K562 (cell line): ENCODE measurements at regions not wholly inside any gene's neighbourhood (a gene's known extent, or its start where the extent isn't known, plus 50 kb on each side); places are given as distances from the start of the nearest gene placed in this dataset.

Source experiments
- ATF3 ChIP-seq, 2 experiments: fragments of 450-650 bp in 1 of 2; sonication (generic) in 1 of 2; formaldehyde crosslinking in 1 of 2; IDR thresholded peaks in 1 of 2; conservative IDR thresholded peaks in 1 of 2; 2 replicates each; pipeline versions ENCODE4 v1.6.1 to v1.8.1; 2016 to 2023; ENCODE audit warnings: mild to moderate bottlenecking in 2 of 2, moderate library complexity in 2 of 2, inconsistent platforms in 1 of 2, missing genetic modification reagents in 1 of 2
- BACH1 ChIP-seq: fragments of 200-800 bp; sonication (Bioruptor generic); IDR thresholded peaks from 2 replicates; pipeline ENCODE4 v1.6.1; 2016; ENCODE audit warnings: missing genetic modification characterization, missing compliant biosample characterization
- DACH1 ChIP-seq: fragments of 450-650 bp; IDR thresholded peaks from 2 replicates; pipeline ENCODE4 v1.6.1; 2018; ENCODE audit not compliant: partially characterized antibody
- DPF2 ChIP-seq: fragments of 450-650 bp; IDR thresholded peaks from 2 replicates; pipeline ENCODE4 v1.6.1; 2016
- ELK1 ChIP-seq: sonication (generic); formaldehyde crosslinking; IDR thresholded peaks from 2 replicates; pipeline ENCODE4 v1.8.1; 2022; ENCODE audit warnings: missing genetic modification reagents
- HBP1 ChIP-seq: fragments of 450-650 bp; formaldehyde crosslinking; IDR thresholded peaks from 2 replicates; pipeline ENCODE4 v1.4.0; 2022; ENCODE audit warnings: missing genetic modification characterization
- MYNN ChIP-seq, 2 experiments: sonication (generic); formaldehyde crosslinking in 1 of 2; IDR thresholded peaks; 2 replicates each; pipeline versions ENCODE4 v1.5.0 to v1.6.1; 2016 to 2020; ENCODE audit warnings: antibody characterized with exemption in 1 of 2, missing genetic modification reagents in 1 of 2
- NFATC3 ChIP-seq: fragments of 450-650 bp; IDR thresholded peaks from 2 replicates; pipeline ENCODE4 v1.6.1; 2017; ENCODE audit warnings: mild to moderate bottlenecking
- NFE2 ChIP-seq: IDR thresholded peaks from 2 replicates; pipeline ENCODE4 v1.6.1; 2014; ENCODE audit warnings: antibody characterized with exemption, low read depth
- NR3C1 ChIP-seq: sonication (generic); formaldehyde crosslinking; IDR thresholded peaks from 2 replicates; pipeline ENCODE4 v1.8.1; 2022; ENCODE audit warnings: missing genetic modification reagents
- RBM39 ChIP-seq: fragments of 200-400 bp; formaldehyde crosslinking; optimal IDR thresholded peaks from 2 replicates; pipeline ENCODE3; 2018; ENCODE audit warnings: low read depth, low read length
- TFE3 ChIP-seq: fragments of 450-650 bp; formaldehyde crosslinking; IDR thresholded peaks from 2 replicates; pipeline ENCODE4 v1.4.0; 2020; ENCODE audit warnings: mild to moderate bottlenecking, mixed read lengths
- TSC22D4 ChIP-seq: fragments of 450-650 bp; IDR thresholded peaks from 2 replicates; pipeline ENCODE4 v1.6.1; 2016; ENCODE audit warnings: missing genetic modification characterization, missing biosample characterization, control low read depth
- ZNF324 ChIP-seq: fragments of 250-450 bp; sonication (Bioruptor Pico); IDR thresholded peaks from 2 replicates; pipeline ENCODE4 v1.4.0; 2020; ENCODE audit warnings: mild to moderate bottlenecking
- ZNF707 ChIP-seq: fragments of 250-450 bp; sonication (Bioruptor Pico); conservative IDR thresholded peaks from 2 replicates; pipeline ENCODE4 v1.8.0; 2022; ENCODE audit warnings: inconsistent platforms, mild to moderate bottlenecking, moderate library complexity
- TF ChIP-seq, protein P1 (sequence below): IDR thresholded peaks from 3 replicates; pipeline ENCODE4 v1.6.1; 2011; ENCODE audit warnings: borderline replicate concordance, mild to moderate bottlenecking, moderate library complexity; ENCODE audit not compliant: insufficient read length; ENCODE audit errors: extremely low read depth
- TF ChIP-seq, protein P2 (sequence below): fragments of 250-450 bp; sonication (Bioruptor Pico); IDR thresholded peaks from 2 replicates; pipeline ENCODE4 v1.9.0; 2021; ENCODE audit warnings: mild to moderate bottlenecking, inconsistent platforms

DNA sequence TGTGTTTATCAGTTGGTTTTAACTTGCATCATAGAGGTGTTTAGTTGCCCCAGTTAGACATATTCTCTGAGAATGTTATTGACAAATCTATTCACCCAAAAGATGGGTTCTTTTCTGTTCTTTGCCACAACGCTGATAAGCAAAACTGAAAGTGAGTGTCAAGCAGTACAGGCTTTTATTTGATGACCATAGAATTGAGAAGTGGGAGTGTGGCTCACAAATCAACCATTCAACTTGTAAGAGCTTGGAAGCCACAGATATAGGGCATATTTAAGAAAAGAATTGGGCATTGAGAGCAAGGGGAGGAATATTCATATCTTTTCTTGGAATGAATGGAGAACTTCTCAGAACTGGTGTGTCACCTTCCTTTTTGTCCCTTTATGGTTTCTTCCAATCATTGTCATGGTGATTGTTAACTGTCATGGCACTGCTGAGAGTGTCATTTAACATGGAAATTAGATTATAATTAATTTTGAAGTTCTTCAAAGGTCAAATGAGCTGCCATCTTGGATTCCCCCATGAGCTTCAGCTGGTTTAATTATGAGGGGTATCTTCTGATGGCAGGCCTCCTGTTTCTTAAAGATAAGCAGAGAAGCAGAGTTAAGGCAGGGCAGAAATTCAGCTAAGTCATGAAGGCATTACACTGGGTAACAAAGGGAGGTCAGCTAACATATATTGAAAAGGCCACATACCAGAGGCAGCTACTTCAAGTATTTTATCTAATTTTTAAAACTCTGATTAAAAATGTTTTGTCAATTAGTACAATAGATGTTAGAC, 254.0 kb upstream of the HTR1E start (continued):
- TF ChIP-seq, protein P1, sequence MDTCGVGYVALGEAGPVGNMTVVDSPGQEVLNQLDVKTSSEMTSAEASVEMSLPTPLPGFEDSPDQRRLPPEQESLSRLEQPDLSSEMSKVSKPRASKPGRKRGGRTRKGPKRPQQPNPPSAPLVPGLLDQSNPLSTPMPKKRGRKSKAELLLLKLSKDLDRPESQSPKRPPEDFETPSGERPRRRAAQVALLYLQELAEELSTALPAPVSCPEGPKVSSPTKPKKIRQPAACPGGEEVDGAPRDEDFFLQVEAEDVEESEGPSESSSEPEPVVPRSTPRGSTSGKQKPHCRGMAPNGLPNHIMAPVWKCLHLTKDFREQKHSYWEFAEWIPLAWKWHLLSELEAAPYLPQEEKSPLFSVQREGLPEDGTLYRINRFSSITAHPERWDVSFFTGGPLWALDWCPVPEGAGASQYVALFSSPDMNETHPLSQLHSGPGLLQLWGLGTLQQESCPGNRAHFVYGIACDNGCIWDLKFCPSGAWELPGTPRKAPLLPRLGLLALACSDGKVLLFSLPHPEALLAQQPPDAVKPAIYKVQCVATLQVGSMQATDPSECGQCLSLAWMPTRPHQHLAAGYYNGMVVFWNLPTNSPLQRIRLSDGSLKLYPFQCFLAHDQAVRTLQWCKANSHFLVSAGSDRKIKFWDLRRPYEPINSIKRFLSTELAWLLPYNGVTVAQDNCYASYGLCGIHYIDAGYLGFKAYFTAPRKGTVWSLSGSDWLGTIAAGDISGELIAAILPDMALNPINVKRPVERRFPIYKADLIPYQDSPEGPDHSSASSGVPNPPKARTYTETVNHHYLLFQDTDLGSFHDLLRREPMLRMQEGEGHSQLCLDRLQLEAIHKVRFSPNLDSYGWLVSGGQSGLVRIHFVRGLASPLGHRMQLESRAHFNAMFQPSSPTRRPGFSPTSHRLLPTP, result no peak
- TF ChIP-seq BACH1 (tag) (peak; percentile 58), RBM39 (no peak), NFATC3 (no peak), ZNF707 (CRISPR knock-in tag) (no peak), DPF2 (peak; percentile 98), ZNF324 (no peak), ELK1 (CRISPR knock-in tag) (no peak), NR3C1 (CRISPR knock-in tag) (no peak), TFE3 (CRISPR knock-in tag) (no peak), ATF3 (IDR thresholded peaks at IDR 0.05) (peak; percentile 51), ATF3 (CRISPR knock-in tag; conservative IDR thresholded peaks at IDR 0.05) (no peak; the same call in 1 of the 2 replicates), NFE2 (peak; percentile 97), MYNN (IDR thresholded peaks at IDR 0.05) (peak; percentile 61), MYNN (CRISPR knock-in tag; IDR thresholded peaks at IDR 0.05) (no peak), HBP1 (CRISPR knock-in tag) (no peak), TSC22D4 (tag) (no peak), DACH1 (peak; percentile 77)
- TF ChIP-seq, protein P2, sequence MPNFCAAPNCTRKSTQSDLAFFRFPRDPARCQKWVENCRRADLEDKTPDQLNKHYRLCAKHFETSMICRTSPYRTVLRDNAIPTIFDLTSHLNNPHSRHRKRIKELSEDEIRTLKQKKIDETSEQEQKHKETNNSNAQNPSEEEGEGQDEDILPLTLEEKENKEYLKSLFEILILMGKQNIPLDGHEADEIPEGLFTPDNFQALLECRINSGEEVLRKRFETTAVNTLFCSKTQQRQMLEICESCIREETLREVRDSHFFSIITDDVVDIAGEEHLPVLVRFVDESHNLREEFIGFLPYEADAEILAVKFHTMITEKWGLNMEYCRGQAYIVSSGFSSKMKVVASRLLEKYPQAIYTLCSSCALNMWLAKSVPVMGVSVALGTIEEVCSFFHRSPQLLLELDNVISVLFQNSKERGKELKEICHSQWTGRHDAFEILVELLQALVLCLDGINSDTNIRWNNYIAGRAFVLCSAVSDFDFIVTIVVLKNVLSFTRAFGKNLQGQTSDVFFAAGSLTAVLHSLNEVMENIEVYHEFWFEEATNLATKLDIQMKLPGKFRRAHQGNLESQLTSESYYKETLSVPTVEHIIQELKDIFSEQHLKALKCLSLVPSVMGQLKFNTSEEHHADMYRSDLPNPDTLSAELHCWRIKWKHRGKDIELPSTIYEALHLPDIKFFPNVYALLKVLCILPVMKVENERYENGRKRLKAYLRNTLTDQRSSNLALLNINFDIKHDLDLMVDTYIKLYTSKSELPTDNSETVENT (CRISPR knock-in tag), result no peak
